Testis (tissue), 2 donors: ENCODE measurements at regions not wholly inside any gene's neighbourhood (a gene's known extent, or its start where the extent isn't known, plus 50 kb on each side); places are given as distances from the start of the nearest gene placed in this dataset.

Source experiments
- CTCF ChIP-seq, 3 experiments: fragments of 450-650 bp in 2 of 3; fragments of 200-600 bp in 1 of 3; sonication (generic) in 1 of 3; IDR thresholded peaks; one replicate each; pipeline ENCODE4 v1.5.1; 2016 to 2019; ENCODE audit warnings: antibody characterized with exemption in 3 of 3, mild to moderate bottlenecking in 2 of 3, moderate library complexity in 1 of 3
- POLR2A ChIP-seq: fragments of 450-650 bp; IDR thresholded peaks from one replicate; pipeline ENCODE4 v1.6.1; 2017; ENCODE audit warnings: antibody characterized with exemption, mild to moderate bottlenecking, moderate library complexity

- TF ChIP-seq POLR2A (no peak), CTCF (IDR thresholded peaks at IDR 0.05) (no peak)
Measured at GRCh38 chr12:69008520-69008919, 75.5 kb upstream of the CPM start.
